ACC112 (cell line): ENCODE measurements at regions not wholly inside any gene's neighbourhood (a gene's known extent, or its start where the extent isn't known, plus 50 kb on each side); places are given as distances from the start of the nearest gene placed in this dataset.
A peak's percentile ranks its signal among the peaks of the same experiment; 100 is the strongest.

Experiments
- H2AFZ ChIP-seq: fragments of 200-600 bp; sonication (generic); one replicate; pipeline ENCODE4 v1.6.0; 2017; ENCODE audit warnings: antibody characterized with exemption, low read length; ENCODE audit not compliant: unreplicated experiment
- H3K27ac ChIP-seq: fragments of 200-600 bp; sonication (generic); 2 replicates; pipeline ENCODE4 v1.5.1; 2014; ENCODE audit warnings: low read depth, mild to moderate bottlenecking, antibody characterized with exemption, low read length, moderate library complexity
- H3K27me3 ChIP-seq: fragments of 200-600 bp; sonication (generic); 2 replicates; pipeline ENCODE4 v1.6.1; 2014; ENCODE audit warnings: mild to moderate bottlenecking, antibody characterized with exemption, low read length, moderate library complexity, mixed read lengths; ENCODE audit not compliant: insufficient read depth
- H3K36me3 ChIP-seq: fragments of 200-600 bp; sonication (generic); 2 replicates; pipeline ENCODE4 v1.6.1; 2016; ENCODE audit warnings: mild to moderate bottlenecking, antibody characterized with exemption, low read length, moderate library complexity, mixed read lengths; ENCODE audit not compliant: insufficient read depth
- H3K4me1 ChIP-seq: fragments of 200-600 bp; sonication (generic); one replicate; pipeline ENCODE4 v1.6.1; 2016; ENCODE audit warnings: low read length, mixed read lengths; ENCODE audit not compliant: insufficient read depth, unreplicated experiment, control insufficient read depth
- H3K4me3 ChIP-seq: fragments of 200-600 bp; sonication (generic); 2 replicates; pipeline ENCODE4 v1.5.1; 2014; ENCODE audit warnings: mild to moderate bottlenecking, low read depth, low read length
- H3K79me2 ChIP-seq: fragments of 200-600 bp; sonication (generic); one replicate; pipeline ENCODE4 v1.6.0; 2016; ENCODE audit warnings: low read length; ENCODE audit not compliant: control insufficient read depth, unreplicated experiment, insufficient read depth

GRCh38 chr18:28399781-28400362 lies 222.9 kb upstream of the CDH2 start:
- no peaks in the 10 kb centered on the region for H3K36me3 ChIP-seq
- no peaks in the 10 kb centered on the region for H3K27me3 ChIP-seq
- no peaks in the 10 kb centered on the region for H3K79me2 ChIP-seq
- H3K4me1 ChIP-seq: no peaks in the 10 kb centered on the region
- no peak overlapping the region for H2AFZ ChIP-seq
- no peak overlapping the region for H3K27ac ChIP-seq
- no peak overlapping the region for H3K4me3 ChIP-seq

- H3K4me3 ChIP-seq: no peak overlapping the region
- H3K36me3 ChIP-seq: no peaks in the 10 kb centered on the region
- no peaks in the 10 kb centered on the region for H3K79me2 ChIP-seq
- H3K27me3 ChIP-seq: no peaks in the 10 kb centered on the region
- H3K4me1 ChIP-seq: no peaks in the 10 kb centered on the region
- H3K27ac ChIP-seq: no peak overlapping the region
- no peak overlapping the region for H2AFZ ChIP-seq
Observed at GRCh38 chr18:28398471-28398870, 221.5 kb upstream of the CDH2 start.

GRCh38 chr18:28390022-28390421 lies 213.1 kb upstream of the CDH2 start:
- no peak overlapping the region for H3K27ac ChIP-seq
- H3K27me3 ChIP-seq: no peaks in the 10 kb centered on the region; the same call in 1 of the 2 replicates
- H2AFZ ChIP-seq: no peak overlapping the region
- H3K4me3 ChIP-seq: no peak overlapping the region
- H3K79me2 ChIP-seq: no peaks in the 10 kb centered on the region
- H3K4me1 ChIP-seq: no peaks in the 10 kb centered on the region
- no peaks in the 10 kb centered on the region for H3K36me3 ChIP-seq

GRCh38 chr18:28382215-28382879 lies 205.4 kb upstream of the CDH2 start:
- Histone ChIP-seq H3K27me3 (no peaks in the 10 kb centered on the region), H3K4me3 (peak overlapping the region; percentile 55), H3K27ac (no peak overlapping the region), H2AFZ (peak overlapping the region; percentile 82), H3K79me2 (no peaks in the 10 kb centered on the region), H3K36me3 (no peaks in the 10 kb centered on the region), H3K4me1 (no peaks in the 10 kb centered on the region)

- H3K27ac ChIP-seq: no peak overlapping the region
- H2AFZ ChIP-seq: no peak overlapping the region
Observed at GRCh38 chr18:28372186-28372585, 195.3 kb upstream of the CDH2 start.

GRCh38 chr18:28366676-28367075 lies 189.7 kb upstream of the CDH2 start:
- H3K79me2 ChIP-seq: no peaks in the 10 kb centered on the region
- H3K27me3 ChIP-seq: no peaks in the 10 kb centered on the region
- H3K36me3 ChIP-seq: no peaks in the 10 kb centered on the region
- no peak overlapping the region for H2AFZ ChIP-seq
- H3K4me1 ChIP-seq: peaks cover 14% of the 10 kb centered on the region
- H3K4me3 ChIP-seq: no peak overlapping the region
- H3K27ac ChIP-seq: no peak overlapping the region

More at GRCh38 chr18:28372186-28372585, 195.3 kb upstream of the CDH2 start:
- no peaks in the 10 kb centered on the region for H3K27me3 ChIP-seq
- H3K4me3 ChIP-seq: no peak overlapping the region
- no peaks in the 10 kb centered on the region for H3K4me1 ChIP-seq
- H3K36me3 ChIP-seq: no peaks in the 10 kb centered on the region
- H3K79me2 ChIP-seq: no peaks in the 10 kb centered on the region

GRCh38 chr18:28365411-28365831 lies 188.5 kb upstream of the CDH2 start:
- H3K27me3 ChIP-seq: no peaks in the 10 kb centered on the region
- no peak overlapping the region; the same call in 1 of the 2 replicates for H3K27ac ChIP-seq
- H2AFZ ChIP-seq: peak overlapping the region; percentile 8
- no peaks in the 10 kb centered on the region for H3K79me2 ChIP-seq
- H3K4me1 ChIP-seq: peaks cover 14% of the 10 kb centered on the region
- no peaks in the 10 kb centered on the region for H3K36me3 ChIP-seq
- no peak overlapping the region for H3K4me3 ChIP-seq

- Histone ChIP-seq H3K27ac (no peak overlapping the region), H3K36me3 (no peaks in the 10 kb centered on the region), H3K79me2 (no peaks in the 10 kb centered on the region), H3K4me3 (no peak overlapping the region), H3K4me1 (peaks cover 14% of the 10 kb centered on the region), H2AFZ (no peak overlapping the region), H3K27me3 (no peaks in the 10 kb centered on the region)
Observed at GRCh38 chr18:28363124-28363523, 186.2 kb upstream of the CDH2 start.

- Histone ChIP-seq H3K27me3 (no peaks in the 10 kb centered on the region), H3K36me3 (no peaks in the 10 kb centered on the region), H3K4me3 (no peak overlapping the region), H3K27ac (no peak overlapping the region), H2AFZ (no peak overlapping the region), H3K79me2 (no peaks in the 10 kb centered on the region), H3K4me1 (no peaks in the 10 kb centered on the region)
Observed at GRCh38 chr18:28359176-28359575, 182.2 kb upstream of the CDH2 start.

GRCh38 chr18:28357766-28358401 lies 181.0 kb upstream of the CDH2 start:
- Histone ChIP-seq H3K27me3 (no peaks in the 10 kb centered on the region), H3K79me2 (no peaks in the 10 kb centered on the region), H3K36me3 (no peaks in the 10 kb centered on the region), H3K4me1 (no peaks in the 10 kb centered on the region), H3K4me3 (no peak overlapping the region), H2AFZ (no peak overlapping the region), H3K27ac (no peak overlapping the region)

GRCh38 chr18:28350821-28351220 lies 173.9 kb upstream of the CDH2 start:
- Histone ChIP-seq H3K4me3 (no peak overlapping the region), H3K27ac (no peak overlapping the region), H3K79me2 (no peaks in the 10 kb centered on the region), H3K4me1 (no peaks in the 10 kb centered on the region), H3K36me3 (no peaks in the 10 kb centered on the region), H3K27me3 (no peaks in the 10 kb centered on the region), H2AFZ (no peak overlapping the region)
